ENCODE measurements at regions not wholly inside any gene's neighbourhood (a gene's known extent, or its start where the extent isn't known, plus 50 kb on each side); places are given as distances from the start of the nearest gene placed in this dataset.

GRCh38 chr20:12670301-12670700 is 338.5 kb upstream of the SPTLC3 start:
- H3K27me3 ChIP-seq (ENCODE audit: low read length): no peaks in the 10 kb centered on the region
- H2AFZ ChIP-seq (ENCODE audit: low read length): no peak overlapping the region
- no peaks in the 10 kb centered on the region for H3K36me3 ChIP-seq (ENCODE audit: insufficient read depth, low read length)

GRCh38 chr20:12673352-12673751 is 335.4 kb upstream of the SPTLC3 start:
- H3K36me3 ChIP-seq (ENCODE audit: insufficient read depth, low read length): no peaks in the 10 kb centered on the region
- no peak overlapping the region for H3K9ac ChIP-seq (ENCODE audit: low read length)
- peaks cover 5% of the 10 kb centered on the region for H3K9me3 ChIP-seq (ENCODE audit: low read length)
- no peak overlapping the region for H3K4me3 ChIP-seq (ENCODE audit: low read length)
- H3K79me2 ChIP-seq (ENCODE audit: low read length): no peaks in the 10 kb centered on the region
- H4K20me1 ChIP-seq (ENCODE audit: insufficient read depth, low read depth, low read length): no peaks in the 10 kb centered on the region
- H2AFZ ChIP-seq (ENCODE audit: low read length): no peak overlapping the region
- no peaks in the 10 kb centered on the region for H3K4me1 ChIP-seq (ENCODE audit: low read length)
- no peak overlapping the region for H3K4me2 ChIP-seq (ENCODE audit: low read depth, low read length, poor library complexity, severe bottlenecking)
- no peaks in the 10 kb centered on the region for H3K9me2 ChIP-seq (replicated peaks; ENCODE audit: insufficient read depth, low read length)
- DNase-seq: no peak
- no peak overlapping the region for H3K27ac ChIP-seq (ENCODE audit: low read length)
- no peaks in the 10 kb centered on the region for H3K27me3 ChIP-seq (ENCODE audit: low read length)

More at GRCh38 chr20:12670301-12670700, 338.5 kb upstream of the SPTLC3 start:
- Histone ChIP-seq H3K79me2 (ENCODE audit: low read length) (no peaks in the 10 kb centered on the region), H3K27ac (ENCODE audit: low read length) (no peak overlapping the region), H3K4me3 (ENCODE audit: low read length) (no peak overlapping the region), H3K9me2 (replicated peaks; ENCODE audit: insufficient read depth, low read length) (no peaks in the 10 kb centered on the region), H3K4me2 (ENCODE audit: low read depth, low read length, poor library complexity, severe bottlenecking) (no peak overlapping the region), H3K9me3 (ENCODE audit: low read length) (peaks cover 5% of the 10 kb centered on the region), H3K9ac (ENCODE audit: low read length) (no peak overlapping the region), H4K20me1 (ENCODE audit: insufficient read depth, low read depth, low read length) (no peaks in the 10 kb centered on the region), H3K4me1 (ENCODE audit: low read length) (no peaks in the 10 kb centered on the region)
- DNase-seq: no peak

GRCh38 chr20:12677925-12678324 is 330.8 kb upstream of the SPTLC3 start:
- no peaks in the 10 kb centered on the region for H4K20me1 ChIP-seq (ENCODE audit: insufficient read depth, low read depth, low read length)
- H2AFZ ChIP-seq (ENCODE audit: low read length): no peak overlapping the region
- H3K36me3 ChIP-seq (ENCODE audit: insufficient read depth, low read length): no peaks in the 10 kb centered on the region
- no peaks in the 10 kb centered on the region for H3K4me1 ChIP-seq (ENCODE audit: low read length)
- H3K79me2 ChIP-seq (ENCODE audit: low read length): no peaks in the 10 kb centered on the region
- peaks cover 5% of the 10 kb centered on the region; the same call in 1 of the 2 replicates for H3K9me3 ChIP-seq (ENCODE audit: low read length)
- no peaks in the 10 kb centered on the region for H3K27me3 ChIP-seq (ENCODE audit: low read length)
- no peak for DNase-seq
- H3K27ac ChIP-seq (ENCODE audit: low read length): no peak overlapping the region
- no peak overlapping the region for H3K4me2 ChIP-seq (ENCODE audit: low read depth, low read length, poor library complexity, severe bottlenecking)
- no peak overlapping the region for H3K4me3 ChIP-seq (ENCODE audit: low read length)
- no peak overlapping the region for H3K9ac ChIP-seq (ENCODE audit: low read length)
- H3K9me2 ChIP-seq (replicated peaks; ENCODE audit: insufficient read depth, low read length): no peaks in the 10 kb centered on the region

- Histone ChIP-seq H3K27ac (ENCODE audit: low read length) (no peak overlapping the region), H2AFZ (ENCODE audit: low read length) (no peak overlapping the region), H4K20me1 (ENCODE audit: insufficient read depth, low read depth, low read length) (no peaks in the 10 kb centered on the region), H3K27me3 (ENCODE audit: low read length) (no peaks in the 10 kb centered on the region), H3K4me1 (ENCODE audit: low read length) (no peaks in the 10 kb centered on the region), H3K4me3 (ENCODE audit: low read length) (no peak overlapping the region), H3K9me2 (replicated peaks; ENCODE audit: insufficient read depth, low read length) (no peaks in the 10 kb centered on the region), H3K36me3 (ENCODE audit: insufficient read depth, low read length) (no peaks in the 10 kb centered on the region), H3K79me2 (ENCODE audit: low read length) (no peaks in the 10 kb centered on the region), H3K9ac (ENCODE audit: low read length) (no peak overlapping the region), H3K9me3 (ENCODE audit: low read length) (peaks cover 10% of the 10 kb centered on the region), H3K4me2 (ENCODE audit: low read depth, low read length, poor library complexity, severe bottlenecking) (no peak overlapping the region)
- no peak for DNase-seq
These were observed 329.3 kb upstream of the SPTLC3 start for GRCh38 chr20:12679447-12679846.

GRCh38 chr20:12682613-12683012 is 326.2 kb upstream of the SPTLC3 start:
- Histone ChIP-seq H3K4me2 (ENCODE audit: low read depth, low read length, poor library complexity, severe bottlenecking) (no peak overlapping the region), H3K36me3 (ENCODE audit: insufficient read depth, low read length) (no peaks in the 10 kb centered on the region), H3K27me3 (ENCODE audit: low read length) (no peaks in the 10 kb centered on the region), H3K9me2 (replicated peaks; ENCODE audit: insufficient read depth, low read length) (no peaks in the 10 kb centered on the region), H3K9ac (ENCODE audit: low read length) (no peak overlapping the region), H2AFZ (ENCODE audit: low read length) (no peak overlapping the region), H3K4me1 (ENCODE audit: low read length) (no peaks in the 10 kb centered on the region), H3K4me3 (ENCODE audit: low read length) (no peak overlapping the region), H3K79me2 (ENCODE audit: low read length) (no peaks in the 10 kb centered on the region), H3K9me3 (ENCODE audit: low read length) (peaks cover 11% of the 10 kb centered on the region), H3K27ac (ENCODE audit: low read length) (no peak overlapping the region), H4K20me1 (ENCODE audit: insufficient read depth, low read depth, low read length) (no peaks in the 10 kb centered on the region)
- no peak for DNase-seq

- Histone ChIP-seq H4K20me1 (ENCODE audit: insufficient read depth, low read depth, low read length) (no peaks in the 10 kb centered on the region), H3K36me3 (ENCODE audit: insufficient read depth, low read length) (no peaks in the 10 kb centered on the region), H3K79me2 (ENCODE audit: low read length) (no peaks in the 10 kb centered on the region), H3K4me1 (ENCODE audit: low read length) (no peaks in the 10 kb centered on the region), H3K9ac (ENCODE audit: low read length) (no peak overlapping the region), H2AFZ (ENCODE audit: low read length) (no peak overlapping the region), H3K4me3 (ENCODE audit: low read length) (no peak overlapping the region), H3K4me2 (ENCODE audit: low read depth, low read length, poor library complexity, severe bottlenecking) (no peak overlapping the region), H3K27ac (ENCODE audit: low read length) (no peak overlapping the region), H3K9me2 (replicated peaks; ENCODE audit: insufficient read depth, low read length) (no peaks in the 10 kb centered on the region), H3K27me3 (ENCODE audit: low read length) (no peaks in the 10 kb centered on the region), H3K9me3 (ENCODE audit: low read length) (peaks cover 19% of the 10 kb centered on the region)
- no peak for DNase-seq
These were observed 321.3 kb upstream of the SPTLC3 start for GRCh38 chr20:12687476-12687875.

- H3K27ac ChIP-seq (ENCODE audit: low read length): no peak overlapping the region
- H3K9me2 ChIP-seq (replicated peaks; ENCODE audit: insufficient read depth, low read length): no peaks in the 10 kb centered on the region
- peaks cover 8% of the 10 kb centered on the region for H3K9me3 ChIP-seq (ENCODE audit: low read length)
- H3K36me3 ChIP-seq (ENCODE audit: insufficient read depth, low read length): no peaks in the 10 kb centered on the region
- no peak overlapping the region for H3K9ac ChIP-seq (ENCODE audit: low read length)
- no peak overlapping the region for H2AFZ ChIP-seq (ENCODE audit: low read length)
- H3K4me1 ChIP-seq (ENCODE audit: low read length): no peaks in the 10 kb centered on the region
- no peaks in the 10 kb centered on the region for H4K20me1 ChIP-seq (ENCODE audit: insufficient read depth, low read depth, low read length)
- DNase-seq: no peak
- no peak overlapping the region for H3K4me3 ChIP-seq (ENCODE audit: low read length)
- H3K27me3 ChIP-seq (ENCODE audit: low read length): no peaks in the 10 kb centered on the region
- no peak overlapping the region for H3K4me2 ChIP-seq (ENCODE audit: low read depth, low read length, poor library complexity, severe bottlenecking)
- no peaks in the 10 kb centered on the region for H3K79me2 ChIP-seq (ENCODE audit: low read length)
These were observed 312.8 kb upstream of the SPTLC3 start for GRCh38 chr20:12695937-12696336.

GRCh38 chr20:12698817-12699216 is 310.0 kb upstream of the SPTLC3 start:
- H3K9ac ChIP-seq (ENCODE audit: low read length): no peak overlapping the region
- no peaks in the 10 kb centered on the region for H3K9me2 ChIP-seq (replicated peaks; ENCODE audit: insufficient read depth, low read length)
- no peak overlapping the region for H3K4me3 ChIP-seq (ENCODE audit: low read length)
- DNase-seq: no peak
- no peak overlapping the region for H3K27ac ChIP-seq (ENCODE audit: low read length)
- H3K4me1 ChIP-seq (ENCODE audit: low read length): no peaks in the 10 kb centered on the region
- no peaks in the 10 kb centered on the region for H4K20me1 ChIP-seq (ENCODE audit: insufficient read depth, low read depth, low read length)
- peaks cover 11% of the 10 kb centered on the region for H3K9me3 ChIP-seq (ENCODE audit: low read length)
- no peaks in the 10 kb centered on the region for H3K79me2 ChIP-seq (ENCODE audit: low read length)
- H3K4me2 ChIP-seq (ENCODE audit: low read depth, low read length, poor library complexity, severe bottlenecking): no peak overlapping the region
- no peak overlapping the region for H2AFZ ChIP-seq (ENCODE audit: low read length)
- no peaks in the 10 kb centered on the region for H3K27me3 ChIP-seq (ENCODE audit: low read length)
- no peaks in the 10 kb centered on the region for H3K36me3 ChIP-seq (ENCODE audit: insufficient read depth, low read length)
